HK-2 (cell line): ENCODE measurements at regions not wholly inside any gene's neighbourhood (a gene's known extent, or its start where the extent isn't known, plus 50 kb on each side); places are given as distances from the start of the nearest gene placed in this dataset.

Source experiments
- DNase-seq: peaks from one replicate; pipeline ENCODE4 v3.0.0-alpha.2; 2018; ENCODE audit not compliant: unreplicated experiment

GRCh38 chr7:21146642-21147423 lies 281.1 kb upstream of the SP4 start:
- no peak for DNase-seq

GRCh38 chr7:21149809-21150208 lies 278.1 kb upstream of the SP4 start:
- DNase-seq = no peak

GRCh38 chr7:21154614-21155013 lies 273.3 kb upstream of the SP4 start:
- DNase-seq = no peak

- no peak for DNase-seq
Observed at GRCh38 chr7:21159506-21159905, 268.4 kb upstream of the SP4 start.

- no peak for DNase-seq
Observed at GRCh38 chr7:21160401-21160800, 267.5 kb upstream of the SP4 start.

DNA sequence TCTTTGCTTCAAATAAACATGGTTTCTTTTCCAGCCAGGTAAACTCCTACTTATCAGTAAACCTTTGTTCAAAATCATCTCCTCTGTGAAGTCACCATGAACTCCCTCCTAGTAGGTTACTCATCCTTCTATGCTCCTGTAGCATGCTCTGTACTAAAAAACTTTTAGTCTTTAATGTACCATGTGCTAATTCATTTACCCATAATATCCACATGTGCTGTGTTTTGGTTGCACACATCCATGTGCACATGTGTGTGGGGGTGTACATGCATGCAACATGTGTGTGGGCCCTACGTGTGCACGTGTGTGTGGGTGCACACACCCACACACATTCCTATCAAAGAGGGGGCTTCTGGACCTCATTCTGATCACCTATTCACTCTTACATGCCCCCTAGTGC lies 259.9 kb upstream of the SP4 start:
- DNase-seq = no peak

GRCh38 chr7:21169667-21170580 lies 258.0 kb upstream of the SP4 start:
- DNase-seq = no peak

DNA sequence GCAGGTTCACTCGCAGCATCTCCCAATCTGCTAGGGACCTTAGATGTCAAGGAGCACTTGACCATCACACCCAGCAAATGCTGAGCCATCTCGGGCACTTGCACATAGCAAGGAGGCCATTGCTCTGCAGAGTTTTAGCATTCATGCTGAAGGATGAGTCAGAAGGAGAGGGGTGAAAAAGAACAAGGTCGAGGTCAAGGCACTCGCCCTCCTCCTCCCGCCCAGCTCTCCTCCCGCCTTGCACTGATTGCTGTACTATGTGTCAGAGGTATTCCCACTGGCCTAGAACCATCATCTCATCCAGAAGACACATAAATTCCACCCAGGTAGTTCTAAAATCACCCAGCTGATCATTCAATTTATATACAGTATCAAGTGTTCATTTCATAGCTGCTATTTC lies 255.1 kb upstream of the SP4 start:
- no peak for DNase-seq

GRCh38 chr7:21173436-21173835 lies 254.4 kb upstream of the SP4 start:
- no peak for DNase-seq

DNA sequence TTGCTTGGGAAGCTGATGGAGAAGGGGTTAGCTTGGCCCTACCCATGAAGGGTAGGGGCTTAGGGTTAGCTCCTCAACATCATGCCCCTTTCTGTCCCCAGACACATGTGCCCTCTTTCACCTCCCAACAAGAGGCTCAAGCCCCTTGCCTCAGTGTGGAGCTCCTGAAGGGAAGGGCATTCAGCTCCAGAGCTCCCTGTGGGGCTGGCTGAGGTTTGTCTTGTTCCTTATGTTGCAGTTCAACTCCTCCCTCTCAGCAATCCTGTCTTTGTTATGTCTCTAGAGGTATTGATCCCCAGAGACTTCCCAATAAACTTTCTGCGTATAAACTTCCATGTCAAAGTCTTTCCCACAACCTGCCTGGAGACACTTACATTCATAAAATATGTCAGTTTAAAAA lies 252.2 kb upstream of the SP4 start:
- DNase-seq = no peak

GRCh38 chr7:21184942-21185652 lies 242.8 kb upstream of the SP4 start:
- DNase-seq = no peak

GRCh38 chr7:21185653-21186265 lies 242.1 kb upstream of the SP4 start:
- DNase-seq = no peak

DNA sequence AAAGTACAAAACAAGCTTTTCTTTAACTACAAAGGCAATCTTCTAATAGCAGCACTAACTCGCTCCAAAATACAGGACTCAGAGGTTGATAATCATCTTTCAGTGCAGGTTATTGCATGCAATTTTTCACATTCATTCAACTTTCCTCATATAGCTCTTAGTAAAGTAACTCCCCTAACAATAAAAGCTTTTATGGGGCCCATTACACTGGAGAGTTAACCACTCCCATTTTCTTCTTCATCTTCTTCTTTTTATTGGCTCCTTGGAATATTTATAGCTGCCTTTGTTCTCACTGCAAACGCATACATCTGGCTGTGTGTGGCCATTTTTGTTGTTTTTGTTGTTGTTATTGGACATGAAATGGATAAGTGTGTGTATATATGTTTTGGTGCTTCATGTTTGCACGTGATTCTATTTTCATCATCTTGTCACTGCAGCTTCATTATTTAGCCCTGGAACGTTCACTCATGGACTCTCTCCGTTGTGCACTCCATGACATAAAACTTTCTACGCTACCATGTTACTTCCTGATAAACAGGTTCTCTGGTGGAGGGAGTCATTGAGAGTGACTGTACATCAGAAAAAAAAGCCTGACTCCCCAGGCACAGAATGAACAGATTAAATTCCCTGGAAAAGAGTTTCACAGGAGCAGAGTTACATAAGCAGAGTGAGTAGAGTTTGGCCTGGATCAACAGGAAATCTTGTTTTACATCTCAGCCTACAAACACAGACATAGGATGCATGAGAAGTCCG lies 236.4 kb upstream of the SP4 start:
- no peak for DNase-seq

- DNase-seq = no peak
Observed at GRCh38 chr7:21192657-21193056, 235.2 kb upstream of the SP4 start.

- no peak for DNase-seq
Observed at GRCh38 chr7:21193895-21194294, 234.0 kb upstream of the SP4 start.

DNA sequence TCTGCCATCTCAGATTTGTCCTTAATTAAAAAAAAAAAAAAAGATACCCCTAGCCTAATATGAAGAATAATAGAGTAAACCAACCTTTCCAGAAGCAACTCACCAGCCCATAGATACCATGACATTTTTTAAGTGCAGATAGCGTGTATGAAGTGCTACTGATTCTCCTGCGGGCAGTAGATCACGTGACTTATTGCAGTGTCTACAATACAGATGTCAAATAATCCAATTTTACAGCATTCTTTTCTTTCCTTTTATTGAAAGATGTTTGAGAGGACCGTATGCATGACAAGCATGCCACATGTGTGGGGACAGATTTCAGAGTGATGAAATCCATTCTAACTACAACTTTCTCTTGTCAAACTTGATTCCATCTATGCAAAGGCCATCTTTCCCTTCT lies 232.9 kb upstream of the SP4 start:
- no peak for DNase-seq

- no peak for DNase-seq
Observed at GRCh38 chr7:21198921-21199320, 229.0 kb upstream of the SP4 start.

GRCh38 chr7:21200503-21200902 lies 227.4 kb upstream of the SP4 start:
- no peak for DNase-seq

GRCh38 chr7:21214657-21215056 lies 213.2 kb upstream of the SP4 start:
- no peak for DNase-seq

DNA sequence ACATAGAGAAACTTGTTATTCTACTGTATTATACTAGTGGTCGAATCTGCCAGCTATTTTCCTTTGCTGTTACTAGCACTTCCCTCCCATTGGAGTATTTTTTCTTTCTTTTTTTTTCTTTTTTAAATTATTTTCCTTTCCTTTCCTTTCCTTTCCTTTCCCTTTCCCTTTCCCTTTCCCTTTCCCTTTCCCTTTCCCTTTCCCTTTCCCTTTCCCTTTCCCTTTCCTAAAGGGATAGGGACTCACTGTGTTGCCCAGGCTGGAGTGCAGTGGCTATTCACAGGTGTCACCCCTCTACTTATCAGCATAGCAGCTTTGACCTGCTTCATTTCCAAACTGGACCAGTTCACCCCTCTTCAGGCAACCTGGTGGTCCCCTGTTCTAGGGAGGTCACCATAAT lies 212.6 kb upstream of the SP4 start:
- DNase-seq = no peak

DNA sequence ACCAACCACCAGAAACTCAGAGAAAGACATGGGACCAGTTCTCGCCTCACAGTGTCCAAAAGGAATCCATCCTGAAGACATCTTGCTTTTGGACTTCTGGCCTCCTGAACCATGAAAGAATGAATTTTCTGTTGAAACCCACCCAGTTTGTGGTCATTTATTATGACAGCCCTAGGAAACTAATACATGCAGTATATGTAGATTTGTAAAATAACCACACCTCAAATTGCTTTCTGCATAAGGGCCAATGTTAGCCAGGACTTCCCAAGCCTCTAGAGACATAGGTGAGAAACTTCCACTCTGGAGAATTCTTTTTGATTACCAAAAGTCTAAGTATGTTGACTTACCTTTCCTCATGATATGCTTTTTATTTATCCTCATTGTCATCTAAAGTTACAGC lies 210.5 kb upstream of the SP4 start:
- DNase-seq = no peak
